ENCODE measurements at regions not wholly inside any gene's neighbourhood (a gene's known extent, or its start where the extent isn't known, plus 50 kb on each side); places are given as distances from the start of the nearest gene placed in this dataset.

- TF ChIP-seq REST (IDR thresholded peaks at IDR 0.05; ENCODE audit: unreplicated experiment): no peak
- TF ChIP-seq CTCF (conservative IDR thresholded peaks at IDR 0.05; ENCODE audit: low read depth in 2 of 2): no peak
- no peak for TF ChIP-seq POLR2AphosphoS5 (IDR thresholded peaks at IDR 0.05; ENCODE audit: low read depth)
- no peak for TF ChIP-seq EZH2phosphoT487 (IDR thresholded peaks at IDR 0.05; ENCODE audit: unreplicated experiment)
- no peak for TF ChIP-seq EZH2 (IDR thresholded peaks at IDR 0.05; ENCODE audit: low read depth, unreplicated experiment)
- no peak for TF ChIP-seq CREB1 (CRISPR knock-in tag; IDR thresholded peaks at IDR 0.05; ENCODE audit: low read depth)
Observed at GRCh38 chr7:19552576-19552975, 156.3 kb downstream of the POLR1F start.
